COLO668 (cell line): ENCODE measurements at regions not wholly inside any gene's neighbourhood (a gene's known extent, or its start where the extent isn't known, plus 50 kb on each side); places are given as distances from the start of the nearest gene placed in this dataset.
A peak's percentile ranks its signal among the peaks of the same experiment; 100 is the strongest.

Source experiments
- DNase-seq: peaks from one replicate; lab custom pipeline; 2025; ENCODE audit not compliant: unreplicated experiment; lab: John Stamatoyannopoulos, UW

DNA sequence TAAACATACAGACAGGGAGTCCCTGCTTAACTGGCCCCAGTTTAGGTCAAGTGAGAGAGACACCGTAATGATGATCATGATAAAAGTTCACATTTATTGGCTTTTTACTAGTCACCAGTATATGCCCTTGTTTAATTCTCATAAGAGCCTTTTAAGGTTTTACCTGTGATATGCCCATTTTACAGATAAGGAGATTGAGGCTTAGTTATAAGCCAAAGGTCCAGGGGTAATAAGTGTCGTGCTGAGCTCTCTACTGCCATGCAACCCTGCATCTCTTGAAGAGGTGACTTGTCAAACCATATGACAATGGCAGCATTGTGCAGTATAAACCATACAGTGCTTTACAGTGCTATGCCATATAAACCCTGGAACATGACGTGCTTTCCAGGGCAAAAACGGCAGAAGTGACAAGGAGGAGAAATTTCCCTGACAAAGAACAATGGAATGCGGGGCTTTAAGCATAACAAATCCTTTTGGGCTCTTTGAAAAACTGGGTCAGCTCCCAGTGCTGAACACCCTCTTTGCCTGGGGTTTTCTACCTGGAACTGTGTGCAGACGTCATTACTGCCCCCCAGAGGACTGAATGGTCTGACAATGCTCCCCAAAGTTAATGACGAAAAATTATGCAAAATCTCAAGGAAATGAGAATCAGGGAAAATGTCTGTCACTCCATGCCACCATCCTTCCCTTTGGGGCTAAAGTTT, 59.7 kb upstream of the C14orf132 start:
- DNase-seq: no peak

DNA sequence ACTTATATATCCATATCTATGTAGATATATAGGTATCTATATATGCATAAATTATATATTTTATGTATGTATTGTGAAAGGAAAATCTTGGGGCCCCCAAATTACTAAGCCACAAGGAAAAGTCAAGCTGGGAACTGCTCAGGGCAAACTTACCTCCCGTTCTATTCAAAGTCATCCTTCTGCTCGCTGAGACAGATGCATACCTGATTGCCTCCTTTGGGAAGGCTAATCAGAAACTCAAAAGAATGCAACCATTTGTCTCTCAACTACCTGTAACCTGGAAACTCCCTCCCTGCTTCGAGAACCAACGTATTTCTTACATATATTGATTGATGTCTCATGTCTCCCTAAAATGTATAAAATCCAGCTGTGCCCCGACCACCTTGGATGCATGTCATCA, 58.8 kb upstream of the C14orf132 start:
- no peak for DNase-seq

DNA sequence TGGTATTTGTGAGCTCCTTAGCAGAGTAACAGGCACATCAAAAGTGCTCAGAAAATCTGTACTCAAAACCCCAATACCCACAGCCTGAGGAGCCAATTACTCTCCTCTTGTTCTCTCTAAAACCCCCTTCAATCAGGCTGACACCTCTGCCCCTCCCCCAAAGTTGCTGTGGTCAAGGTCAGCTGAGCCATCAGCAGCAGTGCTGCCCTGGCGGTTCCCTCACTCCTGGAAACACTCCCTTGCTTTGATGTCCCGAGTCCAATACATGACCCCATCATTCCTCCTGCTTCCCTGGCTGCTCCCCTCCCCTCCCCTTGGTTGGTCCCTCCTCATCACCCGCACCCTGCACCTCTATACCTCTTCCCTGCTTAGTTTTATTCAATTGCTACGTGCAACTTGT, 57.2 kb upstream of the C14orf132 start:
- DNase-seq: peak; percentile 56

DNA sequence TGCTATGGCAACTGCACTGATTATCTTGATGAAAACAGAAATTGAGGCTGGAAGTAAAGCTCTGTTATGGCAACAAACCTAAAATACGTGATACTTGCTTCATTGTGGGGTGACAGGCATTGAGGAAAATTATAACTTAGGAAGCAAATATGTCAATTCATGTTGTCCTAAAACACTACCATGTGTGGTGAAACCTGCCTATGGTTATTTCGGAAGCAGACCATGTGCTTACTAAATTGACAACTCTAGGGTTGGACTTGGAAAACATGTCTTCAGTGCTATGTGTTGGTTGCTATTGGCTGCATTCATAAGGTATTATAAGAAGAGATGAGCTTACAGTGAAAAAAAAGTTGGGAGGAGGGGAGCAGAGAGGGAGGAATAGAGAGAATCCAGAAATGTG, 55.0 kb upstream of the C14orf132 start:
- DNase-seq: no peak
